ENCODE measurements at regions not wholly inside any gene's neighbourhood (a gene's known extent, or its start where the extent isn't known, plus 50 kb on each side); places are given as distances from the start of the nearest gene placed in this dataset.

GRCh38 chr13:36516225-36516624 lies 83.9 kb downstream of the CCNA1 start:
- no peak overlapping the region for H3K27ac ChIP-seq (ENCODE audit: low read depth in 1 of 2, low read length in 2 of 2)
- no peak for TF ChIP-seq CTCF (IDR thresholded peaks at IDR 0.05)
- H3K4me3 ChIP-seq (ENCODE audit: low read length) = no peak overlapping the region
- DNase-seq = no peak
- Mint-ChIP-seq H3K9me3 (peaks cover 4% of the 10 kb centered on the region), H3K27ac (no peak overlapping the region), H3K36me3 (ENCODE audit: low read depth) (no peaks in the 10 kb centered on the region), H3K27me3 (peaks cover 3% of the 10 kb centered on the region), H3K4me1 (ENCODE audit: low read depth) (no peaks in the 10 kb centered on the region), H3K4me3 (no peak overlapping the region)
- CTCF ChIA-PET = no interaction called here
- H3K36me3 ChIP-seq (ENCODE audit: insufficient read depth, low read length) = no peaks in the 10 kb centered on the region
- H3K27me3 ChIP-seq (ENCODE audit: control insufficient read depth in 1 of 2, insufficient read depth in 2 of 2, low read length in 2 of 2) = no peaks in the 10 kb centered on the region
- peaks cover 0 to 3% of the 10 kb centered on the region in 2 experiments for H3K9me3 ChIP-seq (ENCODE audit: control insufficient read depth in 1 of 2, insufficient read depth in 1 of 2, low read length in 2 of 2)
- POLR2A ChIA-PET = no interaction called here
- ATAC-seq (ENCODE audit: poor library complexity) = no peak
- H3K4me1 ChIP-seq (ENCODE audit: insufficient read depth, low read length) = no peaks in the 10 kb centered on the region
- intact Hi-C loops (cut with DNase I, micrococcal nuclease) = no loop called here

GRCh38 chr13:36518707-36519106 lies 86.4 kb downstream of the CCNA1 start:
- ATAC-seq (ENCODE audit: poor library complexity) = no peak

GRCh38 chr13:36519432-36519831 lies 87.1 kb downstream of the CCNA1 start:
- Mint-ChIP-seq H3K4me1 (ENCODE audit: low read depth) (no peaks in the 10 kb centered on the region), H3K4me3 (no peak overlapping the region), H3K27me3 (no peaks in the 10 kb centered on the region), H3K9me3 (peaks cover 4% of the 10 kb centered on the region), H3K36me3 (ENCODE audit: low read depth) (no peaks in the 10 kb centered on the region), H3K27ac (no peak overlapping the region)
- Histone ChIP-seq H3K4me1 (ENCODE audit: insufficient read depth, low read length) (no peaks in the 10 kb centered on the region), H3K9me3 (ENCODE audit: control insufficient read depth in 1 of 2, insufficient read depth in 1 of 2, low read length in 2 of 2) (peaks cover 0 to 3% of the 10 kb centered on the region in 2 experiments), H3K4me3 (ENCODE audit: low read length) (no peak overlapping the region), H3K27me3 (ENCODE audit: control insufficient read depth in 1 of 2, insufficient read depth in 2 of 2, low read length in 2 of 2) (no peaks in the 10 kb centered on the region), H3K27ac (ENCODE audit: low read depth in 1 of 2, low read length in 2 of 2) (no peak overlapping the region), H3K36me3 (ENCODE audit: insufficient read depth, low read length) (no peaks in the 10 kb centered on the region)
- TF ChIP-seq CTCF (IDR thresholded peaks at IDR 0.05) = no peak
- intact Hi-C loops (cut with DNase I, micrococcal nuclease) = no loop called here
- ATAC-seq (ENCODE audit: poor library complexity) (no peak), DNase-seq (no peak)
- ChIA-PET POLR2A (no interaction called here), CTCF (no interaction called here)

More at GRCh38 chr13:36518707-36519106, 86.4 kb downstream of the CCNA1 start:
- no peak overlapping the region for H3K4me3 ChIP-seq (ENCODE audit: low read length)
- CTCF ChIA-PET = no interaction called here
- H3K9me3 Mint-ChIP-seq = peaks cover 4% of the 10 kb centered on the region
- H3K27ac ChIP-seq (ENCODE audit: low read depth in 1 of 2, low read length in 2 of 2) = no peak overlapping the region
- no peaks in the 10 kb centered on the region for H3K27me3 Mint-ChIP-seq
- no peak overlapping the region for H3K4me3 Mint-ChIP-seq
- intact Hi-C loops (cut with DNase I, micrococcal nuclease) = no loop called here
- H3K27ac Mint-ChIP-seq = no peak overlapping the region
- TF ChIP-seq CTCF (IDR thresholded peaks at IDR 0.05) = no peak
- no peaks in the 10 kb centered on the region for H3K4me1 Mint-ChIP-seq (ENCODE audit: low read depth)
- no peaks in the 10 kb centered on the region for H3K27me3 ChIP-seq (ENCODE audit: control insufficient read depth in 1 of 2, insufficient read depth in 2 of 2, low read length in 2 of 2)
- H3K36me3 Mint-ChIP-seq (ENCODE audit: low read depth) = no peaks in the 10 kb centered on the region
- DNase-seq = no peak
- no peaks in the 10 kb centered on the region for H3K4me1 ChIP-seq (ENCODE audit: insufficient read depth, low read length)
- no peaks in the 10 kb centered on the region for H3K36me3 ChIP-seq (ENCODE audit: insufficient read depth, low read length)
- POLR2A ChIA-PET = no interaction called here
- peaks cover 0 to 3% of the 10 kb centered on the region in 2 experiments for H3K9me3 ChIP-seq (ENCODE audit: control insufficient read depth in 1 of 2, insufficient read depth in 1 of 2, low read length in 2 of 2)
